Ishikawa (cell line): ENCODE measurements at regions not wholly inside any gene's neighbourhood (a gene's known extent, or its start where the extent isn't known, plus 50 kb on each side); places are given as distances from the start of the nearest gene placed in this dataset.

ENCODE experiments used
- CEBPB ChIP-seq: IDR thresholded peaks from 2 replicates; pipeline ENCODE4 v1.6.1; 2012
- CREB1 ChIP-seq: IDR thresholded peaks from 2 replicates; pipeline ENCODE4 v1.6.1; 2012; ENCODE audit warnings: low read depth
- EGR1 ChIP-seq: IDR thresholded peaks from 2 replicates; pipeline ENCODE4 v1.6.1; 2012
- EP300 ChIP-seq: IDR thresholded peaks from 2 replicates; pipeline ENCODE4 v1.6.1; 2012; ENCODE audit warnings: borderline replicate concordance
- FOXM1 ChIP-seq: IDR thresholded peaks from 2 replicates; pipeline ENCODE4 v1.6.1; 2012; ENCODE audit warnings: low read depth, borderline replicate concordance
- MAX ChIP-seq: IDR thresholded peaks from 2 replicates; pipeline ENCODE4 v1.6.1; 2012
- NFIC ChIP-seq: IDR thresholded peaks from 2 replicates; pipeline ENCODE4 v1.6.1; 2012
- RAD21 ChIP-seq: IDR thresholded peaks from 2 replicates; pipeline ENCODE4 v1.6.1; 2012; ENCODE audit warnings: low read depth
- REST ChIP-seq: IDR thresholded peaks from 2 replicates; pipeline ENCODE4 v1.6.1; 2012; ENCODE audit warnings: low read depth, mild to moderate bottlenecking
- TAF1 ChIP-seq: IDR thresholded peaks from 2 replicates; pipeline ENCODE4 v1.6.1; 2012; ENCODE audit warnings: low read depth, mild to moderate bottlenecking
- TCF12 ChIP-seq: IDR thresholded peaks from 2 replicates; pipeline ENCODE4 v1.6.1; 2012; ENCODE audit warnings: low read depth
- TEAD4 ChIP-seq: IDR thresholded peaks from 2 replicates; pipeline ENCODE4 v1.6.1; 2012
- USF1 ChIP-seq: IDR thresholded peaks from 2 replicates; pipeline ENCODE4 v1.6.1; 2012
- YY1 ChIP-seq: IDR thresholded peaks from 2 replicates; pipeline ENCODE4 v1.6.1; 2012; ENCODE audit warnings: low read depth
- ZBTB7A ChIP-seq: IDR thresholded peaks from 2 replicates; pipeline ENCODE4 v1.6.1; 2012; ENCODE audit warnings: low read depth

GRCh38 chrX:118222421-118222820, 105.8 kb upstream of the KLHL13 start:
- TF ChIP-seq REST: no peak
- TF ChIP-seq YY1: no peak
- TF ChIP-seq ZBTB7A: no peak
- TF ChIP-seq EGR1: no peak

GRCh38 chrX:118225711-118226428, 109.3 kb upstream of the KLHL13 start:
- TF ChIP-seq USF1 (no peak), RAD21 (peak; percentile 74)

GRCh38 chrX:118228041-118228440, 111.4 kb upstream of the KLHL13 start:
- TF ChIP-seq ZBTB7A (no peak), EGR1 (no peak), FOXM1 (no peak), MAX (no peak), RAD21 (no peak), YY1 (no peak), TCF12 (no peak), TAF1 (no peak), NFIC (no peak)

- TF ChIP-seq TEAD4 (no peak), TCF12 (no peak), REST (no peak), ZBTB7A (no peak), YY1 (no peak), CEBPB (no peak), RAD21 (no peak), FOXM1 (no peak), EP300 (no peak), CREB1 (no peak), TAF1 (no peak), NFIC (no peak)
Observed at GRCh38 chrX:118228456-118228855, 111.8 kb upstream of the KLHL13 start.

- TF ChIP-seq FOXM1: no peak
- TF ChIP-seq MAX: no peak
- TF ChIP-seq REST: no peak
- TF ChIP-seq USF1: no peak
- no peak for TF ChIP-seq YY1
- TF ChIP-seq EGR1: no peak
- no peak for TF ChIP-seq TAF1
- TF ChIP-seq CEBPB: no peak
- TF ChIP-seq ZBTB7A: no peak
- no peak for TF ChIP-seq TCF12
- no peak for TF ChIP-seq RAD21
- no peak for TF ChIP-seq TEAD4
- TF ChIP-seq EP300: no peak
- no peak for TF ChIP-seq CREB1
Observed at GRCh38 chrX:118231464-118231863, 114.4 kb upstream of the WDR44 start.
